BE2C (cell line): ENCODE measurements at regions not wholly inside any gene's neighbourhood (a gene's known extent, or its start where the extent isn't known, plus 50 kb on each side); places are given as distances from the start of the nearest gene placed in this dataset.
"Not testable (repeated sequence)": the region's sequence is repeated elsewhere in the genome, so short reads cannot be mapped to it uniquely, and the experiment has no call there.

Experiments used
- DNase-seq: peaks from one replicate; pipeline ENCODE4 v3.0.0-alpha.2; 2020
- H3K27me3 ChIP-seq: fragments of 250-450 bp; sonication (Bioruptor Pico); 2 replicates; pipeline ENCODE4 v1.5.1; 2020; ENCODE audit warnings: mild to moderate bottlenecking
- H3K36me3 ChIP-seq: fragments of 250-450 bp; sonication (Bioruptor Pico); 2 replicates; pipeline ENCODE4 v1.5.1; 2020; ENCODE audit warnings: mild to moderate bottlenecking
- H3K4me1 ChIP-seq: fragments of 250-450 bp; sonication (Bioruptor Pico); 2 replicates; pipeline ENCODE4 v1.5.1; 2020
- H3K4me3 ChIP-seq: 2 replicates; pipeline ENCODE4 v1.5.1; 2011; ENCODE audit warnings: low read depth, low read length
- H3K9me3 ChIP-seq: fragments of 250-450 bp; sonication (Bioruptor Pico); 2 replicates; pipeline ENCODE4 v1.5.1; 2020
- TF ChIP-seq, protein P1 (sequence below): IDR thresholded peaks from 2 replicates; pipeline ENCODE4 v1.5.1; 2012; ENCODE audit warnings: mild to moderate bottlenecking, low read depth, low read length

DNA sequence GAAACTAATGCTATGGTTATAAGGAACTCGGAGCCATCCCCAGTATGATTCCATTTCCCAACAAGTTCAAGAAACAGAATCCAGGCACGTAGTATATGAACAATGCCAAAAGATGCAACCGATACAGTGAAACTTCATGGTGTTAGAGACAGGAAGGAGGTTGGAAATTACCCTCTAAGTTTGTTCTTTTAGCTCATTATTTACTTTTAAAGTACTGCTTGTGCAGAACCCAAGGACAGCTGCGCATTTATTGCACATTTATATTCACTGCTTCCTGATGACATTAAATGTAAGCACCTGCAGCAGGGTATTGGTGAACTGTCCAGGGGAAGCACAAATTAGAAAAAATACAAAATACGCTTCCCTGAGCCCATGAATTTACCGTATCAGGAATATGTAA, 63.0 kb upstream of the CYP1B1 start:
- TF ChIP-seq, protein P1, sequence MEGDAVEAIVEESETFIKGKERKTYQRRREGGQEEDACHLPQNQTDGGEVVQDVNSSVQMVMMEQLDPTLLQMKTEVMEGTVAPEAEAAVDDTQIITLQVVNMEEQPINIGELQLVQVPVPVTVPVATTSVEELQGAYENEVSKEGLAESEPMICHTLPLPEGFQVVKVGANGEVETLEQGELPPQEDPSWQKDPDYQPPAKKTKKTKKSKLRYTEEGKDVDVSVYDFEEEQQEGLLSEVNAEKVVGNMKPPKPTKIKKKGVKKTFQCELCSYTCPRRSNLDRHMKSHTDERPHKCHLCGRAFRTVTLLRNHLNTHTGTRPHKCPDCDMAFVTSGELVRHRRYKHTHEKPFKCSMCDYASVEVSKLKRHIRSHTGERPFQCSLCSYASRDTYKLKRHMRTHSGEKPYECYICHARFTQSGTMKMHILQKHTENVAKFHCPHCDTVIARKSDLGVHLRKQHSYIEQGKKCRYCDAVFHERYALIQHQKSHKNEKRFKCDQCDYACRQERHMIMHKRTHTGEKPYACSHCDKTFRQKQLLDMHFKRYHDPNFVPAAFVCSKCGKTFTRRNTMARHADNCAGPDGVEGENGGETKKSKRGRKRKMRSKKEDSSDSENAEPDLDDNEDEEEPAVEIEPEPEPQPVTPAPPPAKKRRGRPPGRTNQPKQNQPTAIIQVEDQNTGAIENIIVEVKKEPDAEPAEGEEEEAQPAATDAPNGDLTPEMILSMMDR, result no peak
- no peaks in the 10 kb centered on the region for H3K4me1 ChIP-seq
- H3K27me3 ChIP-seq, result no peaks in the 10 kb centered on the region; the same call in 1 of the 2 replicates
- no peaks in the 10 kb centered on the region for H3K36me3 ChIP-seq
- DNase-seq, result no peak
- no peaks in the 10 kb centered on the region for H3K9me3 ChIP-seq
- H3K4me3 ChIP-seq, result no peak overlapping the region

DNA sequence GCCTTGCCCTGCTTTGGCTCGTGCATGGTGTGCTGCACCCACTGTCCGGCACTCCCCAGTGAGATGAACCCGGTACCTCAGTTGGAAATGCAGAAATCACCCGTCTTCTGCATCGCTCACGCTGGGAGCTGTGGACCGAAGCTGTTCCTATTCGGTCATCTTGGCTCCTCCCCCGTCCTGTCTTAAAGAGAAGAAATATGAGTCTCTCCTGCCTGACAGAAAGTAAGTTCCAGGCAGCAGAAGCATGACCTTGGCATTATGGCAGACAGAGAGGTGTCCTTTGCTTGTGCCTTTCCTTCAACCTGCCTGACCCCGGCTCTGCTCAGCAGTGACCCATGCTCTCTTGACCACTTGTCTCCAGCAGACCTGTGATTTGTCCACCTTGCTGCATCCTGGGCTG, 62.5 kb upstream of the CYP1B1 start:
- DNase-seq, result no peak
- TF ChIP-seq, protein P1, result no peak

DNA sequence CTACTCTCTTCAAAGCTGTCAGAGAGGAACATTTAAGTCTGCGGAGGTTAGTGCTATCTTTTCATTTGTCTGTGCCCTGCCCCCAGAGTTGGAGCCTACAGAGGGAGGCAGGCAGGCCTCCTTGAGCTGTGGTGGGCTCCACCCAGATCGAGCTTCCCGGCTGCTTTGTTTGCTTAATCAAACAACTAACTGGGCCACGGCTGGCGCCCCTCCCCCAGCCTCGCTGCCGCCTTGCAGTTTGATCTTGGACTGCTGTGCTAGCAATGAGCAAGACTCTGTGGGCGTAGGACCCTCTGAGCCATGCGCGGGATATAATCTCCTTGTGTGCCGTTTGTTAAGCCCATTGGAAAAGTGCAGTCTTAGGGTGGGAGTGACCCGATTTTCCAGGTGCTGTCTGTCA, 62.0 kb upstream of the CYP1B1 start:
- not testable (repeated sequence) for DNase-seq, H3K9me3 ChIP-seq, H3K4me3 ChIP-seq, H3K36me3 ChIP-seq, H3K27me3 ChIP-seq, H3K4me1 ChIP-seq

More for the DNA sequence above, 62.5 kb upstream of the CYP1B1 start:
- no peaks in the 10 kb centered on the region; the same call in 1 of the 2 replicates for H3K27me3 ChIP-seq
- H3K36me3 ChIP-seq, result no peaks in the 10 kb centered on the region
- no peak overlapping the region for H3K4me3 ChIP-seq
- no peaks in the 10 kb centered on the region for H3K4me1 ChIP-seq
- no peaks in the 10 kb centered on the region for H3K9me3 ChIP-seq

DNA sequence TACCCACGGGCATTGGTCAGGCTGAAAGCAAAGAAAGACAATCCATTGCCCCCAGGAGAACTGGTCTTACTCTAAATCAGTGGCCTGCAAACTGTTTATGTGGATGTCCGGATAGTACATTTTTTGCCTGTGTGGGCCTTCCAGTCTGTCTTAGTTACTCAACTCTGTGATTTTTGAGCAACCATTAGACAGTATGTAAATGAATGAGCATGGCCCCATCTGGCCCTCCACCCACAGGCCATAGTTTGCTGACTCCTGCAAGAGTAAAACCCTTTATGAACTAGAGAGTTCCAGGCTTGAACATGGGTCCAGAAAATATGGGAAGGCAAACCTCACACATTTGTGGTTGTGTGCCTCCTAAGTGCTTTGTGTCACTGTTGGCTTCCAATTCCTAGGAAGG, 55.7 kb upstream of the CYP1B1 start:
- H3K36me3 ChIP-seq, result no peaks in the 10 kb centered on the region
- no peaks in the 10 kb centered on the region for H3K27me3 ChIP-seq
- no peak overlapping the region for H3K4me3 ChIP-seq
- H3K4me1 ChIP-seq, result no peaks in the 10 kb centered on the region
- TF ChIP-seq, protein P1, result no peak
- H3K9me3 ChIP-seq, result no peaks in the 10 kb centered on the region
- DNase-seq, result no peak

DNA sequence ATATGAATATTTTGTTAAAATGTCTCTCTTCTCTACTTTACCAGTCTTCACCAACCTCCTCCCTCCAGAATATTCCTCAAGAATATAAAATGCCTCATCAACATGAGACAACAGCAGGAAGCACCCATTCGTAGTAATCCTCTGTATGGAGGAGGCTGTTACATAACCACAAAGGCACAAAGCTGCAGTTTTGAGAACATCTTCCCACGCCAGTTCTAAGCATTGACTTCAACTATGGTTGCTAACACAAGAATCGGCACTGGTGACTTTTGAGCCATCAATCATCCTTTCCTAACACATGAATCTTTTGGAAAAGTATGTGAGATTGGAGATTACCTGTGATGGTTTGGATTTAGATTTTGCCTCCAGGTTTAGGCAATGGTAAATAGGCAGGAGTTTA, 54.9 kb upstream of the CYP1B1 start:
- Histone ChIP-seq H3K9me3 (no peaks in the 10 kb centered on the region), H3K36me3 (no peaks in the 10 kb centered on the region), H3K4me1 (no peaks in the 10 kb centered on the region), H3K4me3 (no peak overlapping the region), H3K27me3 (no peaks in the 10 kb centered on the region)
- TF ChIP-seq, protein P1, result no peak
- no peak for DNase-seq

DNA sequence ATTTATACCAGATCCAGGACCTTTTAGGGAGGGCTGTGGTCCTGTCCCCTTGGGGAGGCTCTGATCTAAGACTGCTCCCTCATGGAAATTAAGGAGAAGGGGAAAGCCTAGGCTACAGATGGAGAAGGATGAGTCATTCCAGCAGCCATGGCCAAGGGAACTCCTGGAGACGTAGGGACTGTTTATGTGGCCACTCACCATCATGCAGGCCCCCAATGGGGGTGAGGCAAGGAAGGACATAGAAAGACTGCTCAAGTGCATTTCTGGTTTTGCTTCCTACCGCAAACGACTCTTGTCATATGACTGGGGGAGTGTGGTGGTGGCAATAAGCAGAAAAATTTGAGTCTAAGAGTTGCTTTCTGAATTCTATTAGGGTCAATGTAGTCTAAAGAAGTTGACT, 54.0 kb upstream of the CYP1B1 start:
- no peaks in the 10 kb centered on the region for H3K27me3 ChIP-seq
- no peaks in the 10 kb centered on the region for H3K36me3 ChIP-seq
- H3K4me3 ChIP-seq, result no peak overlapping the region
- no peaks in the 10 kb centered on the region for H3K9me3 ChIP-seq
- H3K4me1 ChIP-seq, result no peaks in the 10 kb centered on the region
- no peak for DNase-seq
- TF ChIP-seq, protein P1, result no peak

DNA sequence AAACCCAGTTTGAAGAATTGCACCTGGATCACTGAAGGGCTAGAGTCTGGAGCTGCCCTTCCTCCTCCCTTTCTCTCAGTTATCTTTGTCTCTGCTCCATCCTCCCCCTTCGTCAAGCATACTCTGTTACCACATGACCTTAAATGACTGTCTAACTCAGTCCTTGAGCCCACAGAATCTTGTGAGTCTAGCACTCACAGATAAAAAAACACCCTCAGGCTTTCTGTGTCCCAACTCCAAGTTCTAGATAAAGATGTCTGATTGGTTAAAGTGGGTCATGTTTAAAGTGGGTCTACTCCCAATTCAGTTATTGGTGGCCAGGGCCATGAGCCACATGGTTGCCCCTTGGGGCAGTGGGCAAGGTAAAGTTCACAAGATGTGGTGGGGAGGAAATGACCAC, 53.5 kb upstream of the CYP1B1 start:
- Histone ChIP-seq H3K36me3 (no peaks in the 10 kb centered on the region), H3K27me3 (no peaks in the 10 kb centered on the region), H3K4me3 (no peak overlapping the region), H3K9me3 (no peaks in the 10 kb centered on the region), H3K4me1 (no peaks in the 10 kb centered on the region)
- DNase-seq, result no peak
- TF ChIP-seq, protein P1, result no peak
